ENCODE measurements at regions not wholly inside any gene's neighbourhood (a gene's known extent, or its start where the extent isn't known, plus 50 kb on each side); places are given as distances from the start of the nearest gene placed in this dataset.

DNA sequence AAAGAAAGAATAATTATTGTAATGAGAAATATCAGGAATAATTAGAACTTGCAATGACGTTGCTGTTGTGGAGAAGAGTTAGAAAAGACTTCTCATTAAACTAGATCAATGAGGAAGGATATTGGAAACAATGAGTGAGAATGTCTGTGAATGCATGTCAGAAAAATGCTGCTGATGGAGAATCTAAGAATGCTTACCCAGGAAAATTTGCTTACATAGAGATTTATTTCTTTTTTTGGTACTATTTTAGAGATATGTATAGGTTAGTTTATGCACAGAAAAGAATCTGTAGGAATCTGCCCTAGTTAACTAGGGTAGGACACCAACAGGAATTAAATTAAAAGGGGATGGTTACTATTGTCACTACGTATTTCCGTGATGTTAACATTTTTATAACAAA lies 140.2 kb downstream of the USP31 start (continued):
- no peak for TF ChIP-seq AFF4 (CRISPR knock-in tag; IDR thresholded peaks at IDR 0.05; ENCODE audit: borderline replicate concordance)
- TF ChIP-seq ZNF263 (CRISPR knock-in tag; IDR thresholded peaks at IDR 0.05; ENCODE audit: low read depth) = no peak
- TF ChIP-seq MAX (CRISPR knock-in tag; IDR thresholded peaks at IDR 0.05) = no peak
- TF ChIP-seq CREM (CRISPR knock-in tag; IDR thresholded peaks at IDR 0.05) = no peak

DNA sequence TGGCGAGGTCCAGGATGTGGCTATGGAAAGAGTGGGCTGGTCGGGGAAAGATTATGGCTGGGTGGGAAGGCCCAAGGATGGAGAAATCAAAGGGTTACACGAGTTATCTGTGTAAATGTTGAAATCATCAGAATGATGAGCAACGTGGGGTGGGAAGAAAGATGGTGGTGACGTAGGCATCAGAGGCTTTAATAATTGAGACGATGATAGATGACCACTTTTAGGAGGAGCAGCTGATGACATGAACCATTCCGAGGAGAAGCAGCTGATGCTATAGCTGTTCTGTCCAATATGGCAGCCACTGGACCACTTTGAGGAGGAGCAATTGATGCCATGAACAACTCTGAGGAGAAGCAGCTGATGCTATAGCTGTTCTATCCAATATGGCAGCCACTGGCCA lies 141.2 kb downstream of the USP31 start:
- Mint-ChIP-seq H3K4me1 (no peaks in the 10 kb centered on the region), H3K27ac (no peak overlapping the region), H3K36me3 (no peaks in the 10 kb centered on the region), H3K27me3 (ENCODE audit: low read depth) (no peaks in the 10 kb centered on the region; the same call in 1 of the 2 replicates), H3K9me3 (peaks cover 12% of the 10 kb centered on the region), H3K4me3 (no peak overlapping the region)
- CTCF ChIA-PET = no interaction called here
- TF ChIP-seq ZNF281 (CRISPR knock-in tag; IDR thresholded peaks at IDR 0.05) = no peak
- no peak for TF ChIP-seq PRDM15 (CRISPR knock-in tag; IDR thresholded peaks at IDR 0.05)
- no peak for TF ChIP-seq PRRX2 (CRISPR knock-in tag; IDR thresholded peaks at IDR 0.05)
- no peak for DNase-seq (ENCODE audit: low spot score)
- POLR2A ChIA-PET = no interaction called here
- ATAC-seq = no peak

DNA sequence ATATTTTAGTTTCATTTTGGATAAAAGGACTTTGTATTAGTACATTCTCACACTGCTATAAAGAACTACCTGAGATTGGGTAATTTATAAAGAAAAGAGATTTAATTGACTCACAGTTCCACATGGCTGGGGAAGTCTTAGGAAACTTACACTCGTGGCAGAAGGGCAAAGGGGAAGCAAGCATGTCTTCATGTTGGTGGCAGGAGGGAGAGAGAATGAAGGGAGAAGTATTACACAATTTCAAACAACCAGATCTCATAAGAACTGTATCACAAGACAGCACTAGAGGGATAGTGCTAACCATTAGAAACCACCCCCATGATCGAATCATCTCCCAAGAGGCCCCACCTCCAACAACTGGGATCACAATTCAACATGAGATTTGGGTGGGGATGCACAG lies 142.9 kb downstream of the USP31 start:
- Mint-ChIP-seq H3K27me3 (ENCODE audit: low read depth) (no peaks in the 10 kb centered on the region; the same call in 1 of the 2 replicates), H3K9me3 (peaks cover 9% of the 10 kb centered on the region), H3K4me3 (no peak overlapping the region), H3K36me3 (no peaks in the 10 kb centered on the region), H3K4me1 (no peaks in the 10 kb centered on the region), H3K27ac (no peak overlapping the region)
- ATAC-seq (no peak), DNase-seq (ENCODE audit: low spot score) (no peak)
- ChIA-PET CTCF (no interaction called here), POLR2A (no interaction called here)
- TF ChIP-seq, protein P1, sequence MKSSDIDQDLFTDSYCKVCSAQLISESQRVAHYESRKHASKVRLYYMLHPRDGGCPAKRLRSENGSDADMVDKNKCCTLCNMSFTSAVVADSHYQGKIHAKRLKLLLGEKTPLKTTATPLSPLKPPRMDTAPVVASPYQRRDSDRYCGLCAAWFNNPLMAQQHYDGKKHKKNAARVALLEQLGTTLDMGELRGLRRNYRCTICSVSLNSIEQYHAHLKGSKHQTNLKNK (CRISPR knock-in tag; IDR thresholded peaks at IDR 0.05) = no peak
- TF ChIP-seq, protein P2, sequence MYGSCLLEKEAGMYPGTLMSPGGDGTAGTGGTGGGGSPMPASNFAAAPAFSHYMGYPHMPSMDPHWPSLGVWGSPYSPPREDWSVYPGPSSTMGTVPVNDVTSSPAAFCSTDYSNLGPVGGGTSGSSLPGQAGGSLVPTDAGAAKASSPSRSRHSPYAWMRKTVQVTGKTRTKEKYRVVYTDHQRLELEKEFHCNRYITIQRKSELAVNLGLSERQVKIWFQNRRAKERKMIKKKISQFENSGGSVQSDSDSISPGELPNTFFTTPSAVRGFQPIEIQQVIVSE (CRISPR knock-in tag; IDR thresholded peaks at IDR 0.05; ENCODE audit: borderline replicate concordance) = no peak
- TF ChIP-seq ZNF671 (CRISPR knock-in tag; IDR thresholded peaks at IDR 0.05) (no peak), TP53 (CRISPR knock-in tag; IDR thresholded peaks at IDR 0.05) (no peak), ZBTB43 (CRISPR knock-in tag; IDR thresholded peaks at IDR 0.05) (no peak), FOXJ3 (CRISPR knock-in tag; IDR thresholded peaks at IDR 0.05; ENCODE audit: borderline replicate concordance) (no peak), FOXK1 (CRISPR knock-in tag; IDR thresholded peaks at IDR 0.05) (no peak), CBFB (CRISPR knock-in tag; IDR thresholded peaks at IDR 0.05; ENCODE audit: low read depth) (no peak), RELA (CRISPR knock-in tag; IDR thresholded peaks at IDR 0.05; ENCODE audit: borderline replicate concordance) (no peak), ZNF232 (CRISPR knock-in tag; IDR thresholded peaks at IDR 0.05) (no peak), FOXP1 (CRISPR knock-in tag; IDR thresholded peaks at IDR 0.05; ENCODE audit: borderline replicate concordance) (no peak), ZNF219 (CRISPR knock-in tag; IDR thresholded peaks at IDR 0.05; ENCODE audit: borderline replicate concordance) (no peak)
- TF ChIP-seq, protein P3, sequence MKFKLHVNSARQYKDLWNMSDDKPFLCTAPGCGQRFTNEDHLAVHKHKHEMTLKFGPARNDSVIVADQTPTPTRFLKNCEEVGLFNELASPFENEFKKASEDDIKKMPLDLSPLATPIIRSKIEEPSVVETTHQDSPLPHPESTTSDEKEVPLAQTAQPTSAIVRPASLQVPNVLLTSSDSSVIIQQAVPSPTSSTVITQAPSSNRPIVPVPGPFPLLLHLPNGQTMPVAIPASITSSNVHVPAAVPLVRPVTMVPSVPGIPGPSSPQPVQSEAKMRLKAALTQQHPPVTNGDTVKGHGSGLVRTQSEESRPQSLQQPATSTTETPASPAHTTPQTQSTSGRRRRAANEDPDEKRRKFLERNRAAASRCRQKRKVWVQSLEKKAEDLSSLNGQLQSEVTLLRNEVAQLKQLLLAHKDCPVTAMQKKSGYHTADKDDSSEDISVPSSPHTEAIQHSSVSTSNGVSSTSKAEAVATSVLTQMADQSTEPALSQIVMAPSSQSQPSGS (CRISPR knock-in tag; IDR thresholded peaks at IDR 0.05; ENCODE audit: borderline replicate concordance, low read depth) = no peak

All from WTC11 (cell line).